AG09319 (cell line): ENCODE measurements at regions not wholly inside any gene's neighbourhood (a gene's known extent, or its start where the extent isn't known, plus 50 kb on each side); places are given as distances from the start of the nearest gene placed in this dataset.
"Not testable (repeated sequence)": the region's sequence is repeated elsewhere in the genome, so short reads cannot be mapped to it uniquely, and the experiment has no call there.

Experiments used
- DNase-seq: peaks from one replicate; pipeline ENCODE4 v3.0.0-alpha.2; 2010; ENCODE audit warnings: low read depth; ENCODE audit errors: extremely low read depth
- TF ChIP-seq, protein P1 (sequence below): IDR thresholded peaks from 2 replicates; pipeline ENCODE4 v1.5.1; 2011; ENCODE audit warnings: low read depth, mild to moderate bottlenecking, inconsistent platforms, low read length, moderate library complexity

DNA sequence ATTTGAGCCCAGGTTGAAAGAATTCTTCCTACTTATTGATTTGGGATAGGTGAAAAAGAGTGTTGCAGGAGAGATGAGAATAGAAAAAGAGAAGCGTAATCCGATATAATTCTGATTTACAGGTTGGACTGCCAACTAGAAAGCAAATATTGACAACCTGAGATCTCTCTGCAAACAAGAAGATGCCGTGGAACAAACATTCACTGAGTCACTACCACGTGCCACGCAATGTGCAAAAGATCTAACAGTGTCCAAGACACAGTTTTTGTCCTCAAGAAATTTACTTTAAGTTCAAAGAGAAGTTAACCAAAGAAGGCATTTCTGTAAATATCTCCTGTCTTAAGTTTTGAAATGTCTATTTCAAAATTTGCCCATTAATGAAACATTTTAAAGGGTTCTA lies 578.0 kb upstream of the ARID1B start:
- TF ChIP-seq, protein P1, sequence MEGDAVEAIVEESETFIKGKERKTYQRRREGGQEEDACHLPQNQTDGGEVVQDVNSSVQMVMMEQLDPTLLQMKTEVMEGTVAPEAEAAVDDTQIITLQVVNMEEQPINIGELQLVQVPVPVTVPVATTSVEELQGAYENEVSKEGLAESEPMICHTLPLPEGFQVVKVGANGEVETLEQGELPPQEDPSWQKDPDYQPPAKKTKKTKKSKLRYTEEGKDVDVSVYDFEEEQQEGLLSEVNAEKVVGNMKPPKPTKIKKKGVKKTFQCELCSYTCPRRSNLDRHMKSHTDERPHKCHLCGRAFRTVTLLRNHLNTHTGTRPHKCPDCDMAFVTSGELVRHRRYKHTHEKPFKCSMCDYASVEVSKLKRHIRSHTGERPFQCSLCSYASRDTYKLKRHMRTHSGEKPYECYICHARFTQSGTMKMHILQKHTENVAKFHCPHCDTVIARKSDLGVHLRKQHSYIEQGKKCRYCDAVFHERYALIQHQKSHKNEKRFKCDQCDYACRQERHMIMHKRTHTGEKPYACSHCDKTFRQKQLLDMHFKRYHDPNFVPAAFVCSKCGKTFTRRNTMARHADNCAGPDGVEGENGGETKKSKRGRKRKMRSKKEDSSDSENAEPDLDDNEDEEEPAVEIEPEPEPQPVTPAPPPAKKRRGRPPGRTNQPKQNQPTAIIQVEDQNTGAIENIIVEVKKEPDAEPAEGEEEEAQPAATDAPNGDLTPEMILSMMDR, result no peak

DNA sequence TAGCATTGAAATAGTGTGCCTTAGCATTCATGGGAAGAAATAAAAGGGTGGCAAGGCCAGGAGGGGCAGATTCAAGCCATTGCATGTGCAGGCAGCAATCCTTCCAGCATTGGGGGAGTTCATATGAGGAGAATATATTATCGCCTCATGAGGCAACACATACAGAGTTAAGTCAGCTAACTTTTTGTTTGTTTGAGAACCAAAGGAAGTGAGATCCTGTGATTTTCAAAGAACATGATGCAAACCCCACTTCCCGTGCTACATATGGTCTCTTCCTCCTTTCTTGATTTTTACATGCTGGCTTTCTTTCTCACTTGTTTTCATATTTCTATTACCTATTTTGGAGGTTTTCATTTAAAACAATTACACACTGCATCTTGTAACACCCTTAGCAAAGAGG lies 579.7 kb upstream of the ARID1B start:
- TF ChIP-seq, protein P1, result no peak
- DNase-seq, result no peak

More for the DNA sequence above, 578.0 kb upstream of the ARID1B start:
- no peak for DNase-seq

DNA sequence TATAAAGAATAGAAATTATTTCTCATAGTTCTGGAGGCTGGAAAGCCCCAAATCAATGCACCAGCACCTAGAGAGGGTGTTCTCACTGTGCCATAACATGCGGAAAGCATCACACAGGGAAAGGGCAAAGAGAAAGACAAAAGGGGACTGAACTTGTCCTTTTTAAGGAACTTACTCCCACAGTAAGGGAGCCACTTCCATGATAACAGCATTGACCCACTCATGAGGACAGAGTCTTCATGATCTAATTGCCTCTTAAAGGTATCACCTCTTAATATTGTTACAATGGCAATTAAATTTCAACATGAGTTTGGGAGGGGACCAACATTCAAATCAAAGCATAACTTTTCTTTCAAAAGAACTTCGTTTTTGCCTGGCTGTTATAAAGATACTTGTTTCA lies 582.2 kb upstream of the ARID1B start:
- TF ChIP-seq, protein P1, result no peak
- no peak for DNase-seq

DNA sequence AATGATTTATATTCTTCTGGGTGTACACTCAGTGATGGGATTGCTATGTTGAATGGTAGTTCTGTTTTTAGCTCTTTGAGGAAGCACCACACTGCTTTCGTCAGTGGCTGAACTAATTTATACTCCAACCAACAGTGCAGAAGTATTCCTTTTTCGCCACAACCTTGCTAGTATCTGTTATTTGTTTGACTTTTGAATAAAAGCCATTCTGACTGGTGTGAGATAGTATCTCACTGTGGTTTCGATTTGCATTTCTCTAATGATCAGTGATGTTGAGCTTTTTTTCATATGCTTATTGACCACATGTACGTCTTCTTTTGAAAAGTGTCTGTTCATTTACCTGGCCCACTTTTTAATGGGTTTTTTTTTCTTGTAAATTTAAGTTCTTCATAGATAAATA lies 583.8 kb upstream of the ARID1B start:
- DNase-seq, result no peak
- TF ChIP-seq, protein P1, result no peak

DNA sequence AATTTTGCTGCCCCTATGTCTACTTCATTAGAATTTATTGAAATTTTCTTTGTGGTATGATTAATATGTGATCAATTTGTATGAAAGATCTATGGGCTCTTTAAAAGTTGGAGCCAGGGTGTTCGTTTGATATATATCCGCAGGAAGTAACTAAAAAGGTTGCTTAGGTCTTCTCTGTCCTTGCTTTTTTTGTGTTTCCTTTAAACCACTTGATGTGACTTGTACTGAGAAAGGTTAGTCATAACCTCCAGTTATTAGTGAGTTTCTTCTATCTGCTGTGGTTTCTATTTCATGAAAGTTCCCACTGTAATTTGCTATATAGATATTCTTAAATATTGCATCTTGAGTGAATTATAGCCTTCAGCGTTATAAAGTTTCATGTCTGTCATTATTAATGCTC lies 585.3 kb upstream of the ARID1B start:
- TF ChIP-seq, protein P1, result no peak
- no peak for DNase-seq

DNA sequence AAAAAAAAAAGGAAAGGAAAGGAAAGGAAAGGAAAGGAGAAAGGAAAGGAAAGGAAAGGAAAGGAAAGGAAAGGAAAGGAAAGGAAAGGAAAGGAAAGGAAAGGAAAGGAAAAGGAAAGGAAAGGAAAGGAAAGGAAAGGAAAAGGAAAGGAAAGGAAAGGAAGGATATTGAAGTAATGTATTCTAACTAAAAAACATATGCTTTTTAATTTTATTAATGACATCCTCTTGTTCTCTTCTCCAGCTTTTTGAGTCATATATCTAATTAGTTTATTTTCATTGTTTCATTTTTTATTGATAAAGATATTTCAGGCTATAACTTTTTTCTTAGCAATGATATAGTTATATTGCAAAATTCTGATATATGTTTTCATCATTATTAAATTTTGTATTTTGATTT lies 585.8 kb upstream of the ARID1B start:
- DNase-seq, result not testable (repeated sequence)

DNA sequence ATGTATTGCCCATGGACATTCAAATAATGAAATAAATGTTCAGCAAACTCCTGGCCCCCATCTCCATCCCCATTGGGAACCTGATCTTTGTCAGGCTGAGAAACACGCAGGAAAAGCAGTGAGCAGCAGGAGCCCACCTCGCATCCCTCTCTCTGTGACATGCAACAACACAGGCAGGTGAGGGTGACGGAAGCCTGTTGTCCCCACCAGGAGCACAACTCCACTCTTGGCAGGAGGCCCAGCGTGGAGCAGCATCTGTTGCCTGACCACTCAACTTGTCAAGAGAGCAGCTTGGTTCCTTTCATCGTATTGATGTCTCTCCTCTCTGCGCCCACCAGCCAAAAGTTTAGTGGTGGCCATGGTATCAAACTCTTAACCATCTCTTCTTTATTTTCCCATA lies 586.9 kb upstream of the ARID1B start:
- TF ChIP-seq, protein P1, result no peak
- DNase-seq, result no peak

DNA sequence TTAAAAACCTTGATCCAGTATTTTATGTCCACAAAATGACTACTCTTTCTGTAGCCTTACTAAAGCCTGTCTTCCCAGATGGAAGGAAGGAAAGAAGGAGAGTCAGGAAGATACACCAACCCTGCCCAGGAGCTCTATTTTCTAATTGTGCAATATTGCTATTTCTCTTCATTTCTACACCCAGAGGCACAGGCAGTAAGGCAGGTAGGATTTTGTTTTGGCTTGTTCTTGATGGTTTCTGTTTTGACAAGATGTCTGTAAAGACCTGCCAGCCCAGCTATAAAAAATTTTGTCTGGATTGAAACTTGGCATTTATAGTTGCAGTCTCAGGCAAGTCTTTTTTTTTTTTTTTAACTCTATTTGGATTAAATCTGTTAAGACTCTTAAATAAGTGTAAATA lies 587.5 kb upstream of the ARID1B start:
- DNase-seq, result no peak
- TF ChIP-seq, protein P1, result no peak
